HK-2 (cell line): ENCODE measurements at regions not wholly inside any gene's neighbourhood (a gene's known extent, or its start where the extent isn't known, plus 50 kb on each side); places are given as distances from the start of the nearest gene placed in this dataset.
"Not testable (repeated sequence)": the region's sequence is repeated elsewhere in the genome, so short reads cannot be mapped to it uniquely, and the experiment has no call there.

Experiments
- DNase-seq: peaks from one replicate; pipeline ENCODE4 v3.0.0-alpha.2; 2018; ENCODE audit not compliant: unreplicated experiment

DNA sequence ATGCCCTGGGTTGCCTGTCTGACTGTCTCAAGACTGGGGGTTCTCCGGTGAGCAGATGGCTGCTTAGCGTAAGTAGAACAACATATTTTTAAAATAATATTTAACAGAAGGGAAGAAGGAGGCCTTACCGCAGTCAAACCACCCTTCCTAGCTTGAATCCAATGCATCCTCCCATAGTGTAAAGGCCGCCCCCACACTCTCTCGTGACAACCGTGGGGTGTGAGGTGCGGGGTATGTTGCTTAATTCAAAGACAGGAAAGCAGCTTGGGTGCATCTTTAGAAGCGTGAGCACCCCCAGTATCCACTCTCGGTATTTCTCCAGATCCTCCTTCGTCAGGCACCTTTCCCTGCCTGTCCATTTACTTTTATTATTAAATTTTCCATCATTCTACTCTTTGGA, 501.2 kb upstream of the CDH4 start:
- no peak for DNase-seq

DNA sequence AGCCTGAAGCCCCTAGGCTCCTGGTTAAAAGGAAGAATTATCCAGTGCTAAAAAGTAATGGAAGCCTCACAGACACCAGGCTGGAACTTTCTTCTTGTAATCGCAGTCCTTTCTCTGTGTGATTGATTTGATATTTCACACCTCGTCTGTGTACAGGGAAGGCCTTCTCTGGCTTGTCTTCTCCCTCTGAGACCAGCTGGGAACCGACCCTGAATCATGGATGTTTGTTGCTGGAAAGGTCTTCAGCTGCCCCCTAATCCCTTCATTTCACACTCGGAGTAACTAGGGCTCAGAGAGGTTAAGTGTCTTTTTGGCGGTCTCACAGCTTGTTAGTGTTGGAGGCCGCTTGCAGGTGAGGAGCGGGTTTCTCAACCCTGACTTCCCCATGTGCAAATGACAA, 500.2 kb upstream of the CDH4 start:
- DNase-seq = no peak

DNA sequence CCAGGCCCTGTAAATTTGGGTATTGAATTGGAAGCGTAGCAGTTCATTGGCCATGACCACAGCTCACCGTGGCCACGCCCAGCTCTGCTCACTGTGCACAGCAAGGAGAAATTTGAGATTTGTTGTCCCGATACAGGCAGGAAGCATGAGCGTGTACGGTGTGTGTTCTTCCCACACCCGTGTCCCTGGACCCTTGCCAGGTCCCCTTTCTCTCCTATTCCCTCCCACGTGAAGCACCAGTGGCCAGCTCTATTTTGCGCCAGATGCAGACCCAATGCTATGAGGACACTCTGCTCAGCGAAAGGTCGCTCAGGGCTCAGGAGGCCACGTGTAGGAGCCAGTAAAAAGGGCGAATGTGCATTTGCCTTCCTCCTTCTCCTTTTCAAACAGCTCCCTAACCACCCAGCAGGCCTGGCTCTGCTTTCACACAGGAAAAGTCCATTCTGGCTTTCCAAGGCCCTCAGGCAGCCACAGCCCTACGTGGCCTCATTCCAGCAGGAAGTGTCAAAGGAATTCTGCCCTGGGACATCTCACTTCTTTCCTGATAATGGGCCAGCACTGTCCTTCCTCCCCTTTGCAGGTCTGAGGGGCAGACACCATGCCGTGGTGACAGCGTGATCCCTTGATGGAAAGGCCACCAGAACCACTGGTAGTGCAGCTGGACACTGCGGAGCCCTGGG, 499.2 kb upstream of the CDH4 start:
- DNase-seq = no peak

DNA sequence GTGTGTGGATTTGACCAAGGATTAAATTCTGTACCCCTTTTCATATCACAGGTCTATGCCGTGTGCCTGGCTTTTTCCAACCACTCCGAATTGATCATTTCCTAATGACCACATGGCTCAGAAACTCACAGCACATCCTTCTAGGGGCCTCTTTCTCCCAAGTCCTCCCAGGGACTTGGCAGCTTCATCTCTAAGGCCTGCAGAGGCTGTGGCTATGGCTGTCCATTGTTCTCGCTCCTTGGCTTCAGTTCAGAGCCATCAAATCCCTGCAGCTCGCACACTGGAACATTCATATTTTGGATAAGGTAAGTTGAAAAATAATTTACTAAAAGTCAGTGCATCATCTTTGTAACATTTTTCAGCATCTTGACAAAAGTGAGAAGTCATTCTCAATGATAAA, 497.2 kb upstream of the CDH4 start:
- no peak for DNase-seq

DNA sequence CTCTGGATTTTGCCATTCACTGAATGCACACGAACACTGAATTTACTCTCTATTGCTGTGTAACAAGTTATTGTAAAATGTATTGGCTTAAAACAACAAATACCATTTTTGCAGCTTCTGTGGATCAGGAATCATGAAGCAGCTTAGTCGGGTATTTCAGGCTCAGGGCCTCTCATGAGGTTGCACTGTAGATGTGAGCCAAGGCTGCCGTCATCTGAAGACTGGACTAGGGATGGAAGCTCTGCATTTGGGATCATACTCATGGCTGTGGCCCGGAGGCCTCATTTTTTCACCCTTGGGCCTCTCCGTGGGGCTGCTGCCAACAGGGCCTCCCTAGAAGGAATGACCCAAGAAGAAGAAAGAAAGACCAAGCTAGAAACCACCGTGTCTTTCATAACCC, 492.4 kb upstream of the CDH4 start:
- no peak for DNase-seq

DNA sequence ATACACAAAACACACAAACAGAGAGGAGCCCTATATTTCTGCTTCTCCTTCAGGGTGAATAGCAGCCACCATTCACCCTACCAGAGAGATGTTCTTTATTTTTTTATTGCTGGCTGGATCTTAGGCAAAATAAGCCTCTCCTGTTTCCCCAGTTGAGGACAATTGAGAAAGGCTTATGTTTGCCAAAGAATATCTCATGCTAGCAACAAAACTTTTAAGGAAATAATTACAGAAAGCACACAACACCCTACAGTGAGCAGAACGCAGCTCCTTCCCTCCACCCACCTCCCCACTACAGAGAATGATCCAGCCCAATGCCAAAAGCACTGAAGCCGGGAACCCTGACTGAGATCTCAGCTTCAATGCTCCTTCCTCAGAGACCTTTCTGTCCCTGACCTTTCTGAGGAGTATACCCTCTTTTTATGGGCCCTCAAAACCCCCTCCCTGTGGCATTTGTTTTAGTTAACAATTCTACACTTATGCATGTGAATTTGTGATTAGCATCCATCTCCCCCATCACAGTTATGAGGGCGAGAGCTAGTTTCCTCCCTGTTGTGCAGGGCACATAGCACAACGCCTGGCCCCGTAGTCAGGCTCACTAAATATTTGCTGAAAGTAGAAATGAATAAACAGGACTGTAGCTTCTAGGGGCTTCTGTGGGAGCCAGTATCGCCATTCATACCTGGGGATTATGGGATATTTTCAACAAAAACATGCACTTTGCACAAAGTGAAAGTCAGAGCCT, 491.6 kb upstream of the CDH4 start:
- DNase-seq = no peak

DNA sequence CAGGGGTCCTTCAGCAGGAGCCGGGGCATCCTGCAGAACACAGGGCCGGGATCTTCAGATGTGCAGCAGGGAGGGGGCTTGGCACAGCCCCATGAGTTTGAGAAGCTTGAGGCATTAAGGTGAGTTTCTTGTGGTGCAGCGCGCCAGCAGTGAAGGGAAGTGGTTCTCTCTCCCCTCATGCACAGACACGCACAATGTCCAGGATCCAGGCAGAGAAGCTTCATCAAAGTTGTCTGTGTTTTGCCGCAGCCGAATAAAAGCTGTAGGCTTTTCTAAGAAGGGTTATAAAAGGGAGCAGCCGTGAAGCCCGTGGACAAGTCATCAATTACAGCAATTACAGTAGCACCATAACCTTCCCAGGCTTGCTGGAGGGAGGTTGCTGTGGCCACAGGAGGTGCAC, 491.0 kb upstream of the CDH4 start:
- no peak for DNase-seq

DNA sequence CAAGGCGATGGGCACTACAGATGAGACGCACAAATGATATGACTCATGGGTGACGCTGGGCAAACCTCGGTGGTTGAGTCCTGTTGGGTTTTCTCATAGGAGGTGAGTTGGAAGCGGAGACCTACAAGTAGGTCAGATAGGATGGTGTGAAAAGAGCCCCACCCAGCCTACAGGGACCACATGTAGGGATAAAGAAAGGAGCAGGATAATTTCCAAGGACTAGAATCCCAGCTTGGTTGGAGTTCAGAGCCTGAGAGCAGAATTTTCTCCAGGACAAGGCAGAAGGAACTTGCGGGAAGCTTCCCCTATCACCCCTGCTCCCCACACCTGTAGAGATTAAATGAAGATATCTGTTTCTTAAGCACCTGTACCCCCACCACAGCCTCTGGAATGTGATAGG, 489.7 kb upstream of the CDH4 start:
- DNase-seq = no peak

DNA sequence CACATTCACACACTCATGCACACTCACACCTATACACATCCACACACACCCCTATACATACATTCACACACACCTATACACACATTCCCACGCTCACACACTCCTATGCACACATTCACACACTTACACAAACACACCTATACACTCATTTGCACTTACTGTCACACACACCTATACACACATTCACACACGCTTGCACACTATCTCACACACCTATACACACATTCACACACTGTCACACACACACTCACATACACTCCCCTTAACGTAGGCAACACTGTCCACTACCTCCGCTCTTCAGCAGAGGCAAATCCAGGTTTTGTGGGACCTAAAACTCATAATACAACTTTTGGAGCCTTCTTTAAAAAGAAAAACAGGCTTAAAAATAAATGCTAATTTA, 487.7 kb upstream of the CDH4 start:
- no peak for DNase-seq

DNA sequence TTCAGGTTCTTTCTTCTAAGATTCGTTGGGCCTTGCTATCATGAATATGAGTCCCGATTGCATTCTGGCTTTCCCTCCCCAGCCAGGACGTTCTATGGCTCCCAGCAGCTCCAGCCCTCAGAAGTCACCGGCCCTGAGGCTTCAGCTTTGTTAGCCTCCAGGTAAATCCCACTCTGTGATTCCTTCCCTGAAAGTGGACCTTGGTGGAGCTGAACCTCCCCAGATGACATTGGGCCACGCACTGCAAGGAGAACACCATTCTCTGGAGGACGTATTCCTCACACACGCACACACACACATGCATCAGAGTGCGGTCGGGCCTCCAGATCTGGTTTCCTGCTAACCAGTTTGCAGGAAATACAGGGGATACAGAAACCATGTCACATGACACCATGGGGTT, 487.3 kb upstream of the CDH4 start:
- no peak for DNase-seq

DNA sequence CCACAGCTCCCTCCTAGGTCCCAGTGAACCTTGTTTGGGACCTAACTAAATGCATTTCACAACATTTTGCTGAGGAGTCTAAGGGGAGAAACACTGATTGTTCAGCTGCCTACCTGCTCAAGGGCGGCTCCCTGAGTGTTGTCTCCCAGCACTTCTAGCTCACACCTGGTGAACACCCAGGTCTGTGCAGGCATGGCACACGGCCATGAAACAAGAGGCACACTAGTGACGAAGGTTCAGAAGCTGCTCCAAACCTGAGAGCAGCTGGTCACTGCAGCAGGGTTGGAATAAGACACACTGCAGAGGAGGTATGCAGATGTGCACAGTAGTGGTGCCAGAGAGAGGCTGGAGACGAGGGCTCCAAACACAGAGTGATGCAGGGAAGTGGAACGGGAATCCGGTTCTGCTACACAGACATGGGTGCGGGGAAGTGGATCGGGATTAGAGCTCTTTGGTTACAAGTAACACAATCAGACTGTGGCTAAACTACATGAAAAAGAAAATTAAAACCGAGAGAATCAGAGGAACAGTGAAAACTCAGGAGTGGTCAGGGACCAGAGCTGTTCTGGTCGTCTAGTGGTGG, 486.1 kb upstream of the CDH4 start:
- no peak for DNase-seq

DNA sequence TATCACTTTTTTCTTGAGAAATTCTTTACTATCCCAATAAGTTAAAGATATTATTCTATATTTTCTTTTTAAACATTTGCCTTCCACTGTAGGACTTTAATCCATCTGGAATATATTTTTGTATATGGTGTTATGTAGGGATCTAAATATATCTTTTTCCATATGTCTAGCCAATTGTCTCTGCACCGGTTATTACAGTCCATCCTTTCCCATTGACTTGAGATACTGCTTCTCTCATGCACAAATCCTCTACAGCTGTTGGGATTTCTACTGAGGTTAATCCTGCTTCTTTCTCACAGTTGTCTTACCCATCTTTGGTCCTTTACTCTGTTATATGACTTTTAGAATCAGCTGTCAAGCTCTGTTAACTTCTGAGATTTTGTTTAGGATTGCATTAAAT, 483.8 kb upstream of the CDH4 start:
- no peak for DNase-seq

DNA sequence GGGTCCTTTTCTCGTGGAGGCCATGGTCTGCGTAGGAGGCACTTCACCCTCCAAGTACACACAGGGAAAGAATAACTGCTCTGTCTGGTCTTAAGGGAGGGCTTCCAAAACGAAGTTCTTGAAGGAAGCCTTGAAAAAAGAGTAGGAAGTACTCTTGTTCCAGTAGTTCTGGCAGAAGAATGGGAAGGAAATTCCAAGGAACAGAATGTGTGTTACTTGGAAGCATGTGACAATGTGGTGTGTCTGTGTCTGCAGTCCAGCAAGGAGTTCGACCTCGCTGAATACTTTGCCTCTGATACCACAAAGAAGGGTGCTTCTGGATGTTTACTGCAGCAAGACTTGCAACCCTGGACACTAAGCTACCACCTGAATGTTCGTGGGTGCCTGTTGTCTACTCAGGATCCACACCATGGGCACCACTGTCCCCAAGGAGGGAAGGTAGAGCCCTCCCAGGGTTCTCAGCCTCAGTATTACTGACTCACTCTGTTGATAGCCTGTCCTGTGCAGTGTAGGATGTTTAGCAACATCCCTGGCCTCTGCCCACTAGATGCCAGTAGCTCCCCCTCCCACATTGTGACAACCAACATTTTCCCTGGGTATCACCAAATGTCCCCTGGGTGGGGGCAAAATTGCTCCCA, 471.6 kb upstream of the CDH4 start:
- DNase-seq = no peak

DNA sequence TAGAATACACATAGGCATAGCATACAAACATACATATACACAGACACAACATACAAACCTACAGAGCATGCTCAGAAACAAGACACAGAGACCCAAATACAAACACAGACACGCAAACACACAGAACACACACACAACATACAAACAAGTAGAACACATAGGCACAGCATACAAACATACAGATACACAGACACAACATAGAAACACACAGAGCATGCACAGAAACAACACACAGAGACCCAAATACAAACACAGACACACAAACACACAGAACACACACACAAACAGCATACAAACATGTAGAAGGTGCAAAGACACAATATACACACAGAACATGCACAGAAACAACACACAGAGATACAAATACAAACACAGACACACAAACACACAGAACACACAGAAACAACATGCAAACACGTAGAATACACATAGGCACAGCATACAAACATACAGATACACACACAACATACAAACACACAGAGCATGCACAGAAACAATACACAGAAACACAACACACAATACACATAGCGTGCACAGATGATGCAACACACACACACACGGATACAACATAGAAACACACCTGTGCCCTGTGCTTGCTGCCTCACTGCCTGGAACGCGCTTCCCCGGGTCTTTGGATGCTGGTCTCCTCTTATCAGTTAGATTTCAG, 469.0 kb upstream of the CDH4 start:
- no peak for DNase-seq

DNA sequence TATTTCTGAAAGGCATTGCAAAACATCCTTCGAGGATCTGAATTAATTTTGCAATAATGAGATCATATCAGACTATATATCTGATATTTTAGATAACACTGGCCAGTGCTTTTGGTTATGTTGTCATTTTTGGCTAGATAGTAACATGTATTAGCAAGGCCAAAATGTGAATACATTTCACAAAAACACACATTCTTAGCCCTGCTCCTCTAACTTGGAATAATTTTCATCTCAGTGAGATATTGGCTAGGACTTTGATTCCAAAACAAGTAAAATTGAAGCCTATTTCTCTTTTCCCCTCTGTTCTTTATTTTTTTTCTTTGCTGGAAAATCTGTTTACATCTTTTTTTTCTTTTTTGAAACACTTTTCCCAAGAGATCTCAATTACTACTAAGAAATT, 466.8 kb upstream of the CDH4 start:
- no peak for DNase-seq

DNA sequence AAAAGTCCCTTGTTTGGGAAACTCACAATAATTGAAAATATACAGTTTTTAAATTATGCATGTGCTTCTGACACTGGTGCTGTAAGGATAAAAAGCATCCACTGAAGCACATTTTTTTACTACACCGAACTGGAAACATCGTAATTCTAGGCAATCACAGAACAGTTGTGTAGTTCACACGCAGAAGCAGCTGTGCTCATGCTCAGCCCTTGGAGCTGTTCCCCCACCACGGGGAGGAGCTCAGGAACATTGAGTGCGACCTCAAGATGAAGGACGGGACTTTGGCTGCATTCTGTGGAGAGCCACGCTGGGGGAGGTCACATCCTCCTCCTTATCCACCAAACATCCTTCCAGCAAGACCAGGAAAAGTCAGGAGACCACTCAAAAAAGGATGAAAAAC, 466.3 kb upstream of the CDH4 start:
- no peak for DNase-seq

DNA sequence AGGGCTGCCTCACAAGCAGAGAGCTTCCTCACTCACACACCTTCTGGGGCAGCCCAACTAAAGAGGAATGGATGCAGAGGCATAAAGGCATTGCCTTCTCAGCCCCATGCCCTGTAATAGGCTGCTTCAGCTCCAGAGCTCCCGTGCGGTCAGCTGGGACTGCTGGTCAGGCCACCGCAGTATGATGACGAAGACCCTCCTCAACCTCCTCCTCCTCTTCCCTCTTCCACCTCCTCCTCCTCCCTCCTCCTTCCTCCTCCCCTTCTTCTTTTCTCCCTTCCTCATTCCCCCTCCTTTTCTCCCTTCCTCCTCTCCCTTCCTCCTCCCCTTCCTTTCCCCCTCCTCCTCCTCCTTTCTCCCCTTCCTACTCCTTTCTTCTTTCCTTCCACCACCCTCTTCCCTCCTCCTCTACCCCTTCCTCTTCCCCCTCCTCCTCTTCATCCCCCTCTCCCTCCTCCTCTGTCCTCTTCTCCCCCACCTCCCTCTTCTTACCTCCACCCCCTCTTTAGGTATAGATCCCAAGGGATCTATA, 465.3 kb upstream of the CDH4 start:
- DNase-seq = no peak

DNA sequence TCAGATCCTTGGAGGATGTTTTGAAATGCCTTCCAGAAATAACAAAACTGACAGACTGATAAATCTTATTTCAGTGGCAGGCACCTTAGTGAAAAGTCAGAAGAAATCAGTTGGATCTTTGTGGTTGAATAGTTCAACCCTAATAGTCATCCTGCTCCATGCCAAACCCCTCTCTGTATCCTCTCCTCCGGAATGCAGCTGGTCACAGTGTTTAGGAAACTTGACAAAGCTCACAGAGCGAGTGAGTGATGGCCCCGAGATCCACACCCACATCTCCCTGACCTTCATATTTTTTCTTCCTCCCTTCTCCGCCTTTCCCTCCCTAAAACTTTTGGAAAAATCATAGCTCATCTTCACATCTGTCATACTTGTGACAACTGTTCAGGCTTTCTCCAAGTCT, 464.8 kb upstream of the CDH4 start:
- DNase-seq = no peak

DNA sequence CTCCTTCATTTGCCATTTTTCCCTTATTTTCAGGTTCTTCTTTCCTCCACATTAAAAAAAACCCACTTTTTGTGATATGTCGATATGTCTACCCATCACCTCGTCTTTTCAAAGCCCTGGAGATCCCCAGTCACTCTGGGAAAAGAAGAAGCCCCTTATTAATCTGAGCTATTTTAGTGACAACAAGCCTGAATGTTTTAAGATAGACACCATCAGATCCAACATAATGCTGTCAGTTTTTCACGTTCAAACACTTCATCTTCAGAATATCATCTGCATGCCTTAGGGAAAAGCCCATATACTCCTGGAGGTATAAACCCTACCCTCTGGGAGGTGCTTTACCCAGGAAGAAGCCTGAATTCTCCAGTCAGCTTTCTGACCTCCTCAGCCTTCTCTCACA, 464.0 kb upstream of the CDH4 start:
- DNase-seq = no peak

DNA sequence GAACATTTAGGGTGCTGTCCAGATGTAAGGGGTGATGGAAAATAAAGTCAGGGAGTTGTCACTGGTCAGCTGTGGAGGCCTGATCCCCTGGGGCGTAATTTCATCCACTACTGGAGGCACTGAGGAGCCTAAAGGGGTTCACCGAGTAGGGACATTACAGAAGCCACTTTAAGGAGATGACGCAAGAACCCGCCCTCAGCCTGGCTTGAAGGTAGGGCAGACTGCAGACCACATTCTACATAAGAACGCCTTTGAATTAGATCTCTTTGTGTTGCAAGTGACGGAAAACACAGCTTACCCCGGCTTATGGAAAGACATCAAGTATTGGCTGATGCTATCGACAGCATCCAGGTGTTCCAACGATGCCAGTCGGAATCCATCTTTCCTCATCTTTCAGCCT, 462.7 kb upstream of the CDH4 start:
- DNase-seq = no peak

DNA sequence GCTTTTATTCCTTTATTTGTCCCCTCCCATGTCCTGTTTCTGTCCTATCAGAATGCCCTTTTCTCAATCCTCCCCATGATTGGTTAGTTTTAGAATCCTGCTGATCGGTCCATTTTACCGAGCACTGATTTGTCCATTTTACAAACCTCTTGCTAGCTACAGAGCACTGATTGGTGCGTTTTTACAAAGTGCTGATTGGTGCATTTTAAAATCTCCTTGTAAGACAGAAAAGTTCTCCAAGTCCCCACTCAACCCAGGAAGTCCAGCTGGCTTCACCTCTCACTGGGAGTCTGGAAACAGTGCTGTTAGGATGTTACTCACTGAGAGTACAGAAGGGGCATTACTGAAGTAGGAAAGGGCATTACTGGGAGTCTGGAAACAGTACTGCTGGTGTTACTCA, 461.7 kb upstream of the CDH4 start:
- DNase-seq = not testable (repeated sequence)

DNA sequence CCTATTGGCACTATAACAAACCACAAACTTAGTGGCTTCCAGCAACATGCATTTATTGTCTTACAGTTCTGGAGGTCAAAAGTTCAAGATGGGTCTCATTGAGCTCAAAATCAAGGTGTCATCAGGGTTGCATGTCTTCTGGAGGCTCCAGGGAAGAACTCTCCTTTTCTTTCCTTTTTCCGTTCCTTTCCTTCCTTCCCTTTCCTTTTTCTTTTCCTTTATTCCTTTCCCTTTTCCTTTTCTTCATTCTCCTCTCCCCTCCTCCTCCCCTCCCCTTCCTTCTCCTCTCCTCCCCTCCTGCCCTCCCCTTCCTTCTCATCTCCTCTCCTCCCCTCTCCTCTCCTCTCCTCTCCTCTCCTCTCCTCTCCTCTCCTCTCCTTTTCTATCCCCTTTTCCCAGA, 460.2 kb upstream of the CDH4 start:
- DNase-seq = no peak
